HEK293T (cell line): ENCODE measurements at regions not wholly inside any gene's neighbourhood (a gene's known extent, or its start where the extent isn't known, plus 50 kb on each side); places are given as distances from the start of the nearest gene placed in this dataset.

Source experiments
- BHLHE40 ChIP-seq: fragments of 450-650 bp; IDR thresholded peaks from 2 replicates; pipeline ENCODE4 v1.6.1; 2016; ENCODE audit warnings: mild to moderate bottlenecking, moderate library complexity, borderline replicate concordance
- FOXK2 ChIP-seq: fragments of 450-650 bp; IDR thresholded peaks from 2 replicates; pipeline ENCODE4 v1.6.1; 2016; ENCODE audit warnings: mild to moderate bottlenecking
- FOXM1 ChIP-seq: fragments of 450-650 bp; IDR thresholded peaks from 2 replicates; pipeline ENCODE4 v1.6.1; 2017; ENCODE audit warnings: mild to moderate bottlenecking, borderline replicate concordance
- HDGF ChIP-seq: fragments of 450-650 bp; IDR thresholded peaks from 2 replicates; pipeline ENCODE4 v1.6.1; 2017; ENCODE audit warnings: antibody characterized with exemption, borderline replicate concordance
- L3MBTL2 ChIP-seq: fragments of 450-650 bp; conservative IDR thresholded peaks from 2 replicates; pipeline ENCODE4 v1.6.1; 2016; ENCODE audit warnings: mild to moderate bottlenecking
- LEF1 ChIP-seq: fragments of 450-650 bp; IDR thresholded peaks from 2 replicates; pipeline ENCODE4 v1.6.1; 2017; ENCODE audit warnings: mild to moderate bottlenecking, borderline replicate concordance
- PKNOX1 ChIP-seq: fragments of 450-650 bp; IDR thresholded peaks from 2 replicates; pipeline ENCODE4 v1.6.1; 2016
- SUZ12 ChIP-seq: fragments of 450-650 bp; IDR thresholded peaks from 2 replicates; pipeline ENCODE4 v1.6.1; 2016; ENCODE audit warnings: mild to moderate bottlenecking

GRCh38 chr1:90413519-90413918 is 303.6 kb downstream of the BARHL2 start:
- TF ChIP-seq FOXM1: no peak
- no peak for TF ChIP-seq SUZ12
- no peak for TF ChIP-seq BHLHE40
- no peak for TF ChIP-seq L3MBTL2
- TF ChIP-seq FOXK2: no peak
- TF ChIP-seq PKNOX1: no peak
- TF ChIP-seq HDGF: no peak
- TF ChIP-seq LEF1: no peak
